Epithelial cell of esophagus (primary cell): ENCODE measurements at regions not wholly inside any gene's neighbourhood (a gene's known extent, or its start where the extent isn't known, plus 50 kb on each side); places are given as distances from the start of the nearest gene placed in this dataset.

Experiments
- DNase-seq: peaks from one replicate; pipeline ENCODE4 v3.0.0; 2010; ENCODE audit warnings: low read depth
- H3K4me3 ChIP-seq: 2 replicates; pipeline ENCODE4 v1.5.1; 2011; ENCODE audit warnings: mild to moderate bottlenecking, low read length, control low read depth
- TF ChIP-seq, protein P1 (sequence below): IDR thresholded peaks from 2 replicates; pipeline ENCODE4 v1.5.1; 2011; ENCODE audit warnings: low read depth, mild to moderate bottlenecking, low read length, control low read depth, inconsistent platforms; ENCODE audit not compliant: insufficient read depth; ENCODE audit errors: missing control alignments

DNA sequence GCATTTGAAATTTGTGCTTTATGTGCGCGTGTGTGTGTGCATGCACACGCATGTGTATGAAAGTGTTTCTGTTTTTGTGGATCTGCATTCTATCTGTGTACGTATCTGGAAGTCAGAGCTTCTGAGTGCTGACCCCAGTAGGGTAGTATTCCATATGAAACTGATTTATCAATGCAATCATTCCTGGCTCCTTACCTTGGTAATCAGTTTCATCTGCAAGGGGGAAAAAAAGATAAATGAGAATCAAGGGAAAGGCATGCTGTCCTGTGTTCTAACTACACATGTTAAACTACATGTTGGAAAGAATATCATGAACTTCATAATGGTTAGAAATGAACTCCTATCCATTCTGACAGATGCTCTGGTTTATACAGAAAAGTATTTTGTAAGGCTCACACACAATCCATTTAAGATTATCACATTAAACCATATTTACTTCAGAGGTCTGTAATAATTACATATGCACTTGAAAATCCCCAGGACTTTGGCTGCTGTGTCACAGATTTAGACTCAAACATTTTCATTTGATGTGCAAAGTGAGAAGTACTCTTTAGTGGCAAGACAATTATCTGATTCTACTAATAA lies 276.1 kb upstream of the LMO3 start:
- DNase-seq, result no peak
- H3K4me3 ChIP-seq, result no peak overlapping the region
- TF ChIP-seq, protein P1, sequence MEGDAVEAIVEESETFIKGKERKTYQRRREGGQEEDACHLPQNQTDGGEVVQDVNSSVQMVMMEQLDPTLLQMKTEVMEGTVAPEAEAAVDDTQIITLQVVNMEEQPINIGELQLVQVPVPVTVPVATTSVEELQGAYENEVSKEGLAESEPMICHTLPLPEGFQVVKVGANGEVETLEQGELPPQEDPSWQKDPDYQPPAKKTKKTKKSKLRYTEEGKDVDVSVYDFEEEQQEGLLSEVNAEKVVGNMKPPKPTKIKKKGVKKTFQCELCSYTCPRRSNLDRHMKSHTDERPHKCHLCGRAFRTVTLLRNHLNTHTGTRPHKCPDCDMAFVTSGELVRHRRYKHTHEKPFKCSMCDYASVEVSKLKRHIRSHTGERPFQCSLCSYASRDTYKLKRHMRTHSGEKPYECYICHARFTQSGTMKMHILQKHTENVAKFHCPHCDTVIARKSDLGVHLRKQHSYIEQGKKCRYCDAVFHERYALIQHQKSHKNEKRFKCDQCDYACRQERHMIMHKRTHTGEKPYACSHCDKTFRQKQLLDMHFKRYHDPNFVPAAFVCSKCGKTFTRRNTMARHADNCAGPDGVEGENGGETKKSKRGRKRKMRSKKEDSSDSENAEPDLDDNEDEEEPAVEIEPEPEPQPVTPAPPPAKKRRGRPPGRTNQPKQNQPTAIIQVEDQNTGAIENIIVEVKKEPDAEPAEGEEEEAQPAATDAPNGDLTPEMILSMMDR, result no peak

DNA sequence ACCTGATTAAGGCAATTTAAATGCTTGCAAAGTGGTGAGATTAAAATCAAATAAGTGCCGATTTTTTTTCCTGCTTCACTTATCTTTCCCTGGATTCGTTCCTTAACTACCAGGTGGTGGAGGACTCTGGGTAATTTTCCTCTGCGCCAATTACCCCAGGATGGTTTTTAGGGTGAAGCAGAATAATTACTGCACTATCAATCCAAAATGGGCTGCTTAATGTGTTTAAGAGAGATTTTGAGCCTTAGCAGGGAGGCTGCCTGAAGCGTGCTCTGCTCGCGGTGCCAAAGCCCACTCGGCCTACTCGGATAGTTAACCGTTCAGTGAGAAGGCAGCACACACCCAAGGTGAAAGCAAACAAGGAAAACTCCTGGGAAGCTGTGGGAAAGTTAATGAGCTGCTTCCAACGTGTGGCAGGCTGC lies 274.9 kb upstream of the LMO3 start:
- DNase-seq, result no peak
- no peak overlapping the region for H3K4me3 ChIP-seq
- TF ChIP-seq, protein P1, result no peak

DNA sequence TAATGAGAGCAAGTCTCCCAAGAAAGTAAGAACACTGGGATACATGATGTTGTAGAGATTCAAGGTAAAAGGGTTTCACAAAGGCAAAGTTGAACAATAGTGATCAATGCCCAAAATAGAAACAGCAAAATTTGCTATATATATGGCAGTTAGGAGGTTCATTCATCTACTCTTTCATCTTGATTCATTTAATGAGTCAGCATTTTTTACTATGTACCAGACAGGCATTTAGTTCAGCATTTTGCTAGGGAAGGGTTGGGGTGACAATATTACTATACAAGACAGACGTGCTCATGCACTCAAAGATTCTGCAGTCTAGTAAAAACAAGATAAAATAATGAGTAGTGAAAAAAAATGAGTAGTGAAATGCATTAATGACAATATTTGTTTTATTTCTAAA lies 264.9 kb upstream of the LMO3 start:
- DNase-seq, result no peak
- TF ChIP-seq, protein P1, result no peak

DNA sequence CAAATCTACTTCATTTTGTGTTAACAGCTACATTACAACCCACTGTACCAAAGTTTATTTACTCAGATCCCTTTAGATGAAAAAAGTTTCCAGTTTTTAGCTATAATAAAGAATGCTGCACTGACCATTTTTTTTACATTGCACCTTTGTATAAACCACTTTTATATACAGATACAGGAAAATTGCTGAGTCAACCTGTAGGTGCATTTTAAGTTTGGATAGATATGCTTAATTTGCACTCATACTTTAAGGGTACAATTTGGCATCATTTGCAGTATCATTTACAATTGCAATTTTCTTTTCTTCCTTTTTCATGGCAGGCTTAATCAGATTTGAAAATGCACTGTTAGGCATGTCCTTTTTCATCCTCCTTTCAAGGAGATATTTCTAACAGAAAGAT lies 257.8 kb upstream of the LMO3 start:
- no peak overlapping the region for H3K4me3 ChIP-seq
- DNase-seq, result no peak
- TF ChIP-seq, protein P1, result no peak

More for the DNA sequence above, 264.9 kb upstream of the LMO3 start:
- H3K4me3 ChIP-seq, result no peak overlapping the region

DNA sequence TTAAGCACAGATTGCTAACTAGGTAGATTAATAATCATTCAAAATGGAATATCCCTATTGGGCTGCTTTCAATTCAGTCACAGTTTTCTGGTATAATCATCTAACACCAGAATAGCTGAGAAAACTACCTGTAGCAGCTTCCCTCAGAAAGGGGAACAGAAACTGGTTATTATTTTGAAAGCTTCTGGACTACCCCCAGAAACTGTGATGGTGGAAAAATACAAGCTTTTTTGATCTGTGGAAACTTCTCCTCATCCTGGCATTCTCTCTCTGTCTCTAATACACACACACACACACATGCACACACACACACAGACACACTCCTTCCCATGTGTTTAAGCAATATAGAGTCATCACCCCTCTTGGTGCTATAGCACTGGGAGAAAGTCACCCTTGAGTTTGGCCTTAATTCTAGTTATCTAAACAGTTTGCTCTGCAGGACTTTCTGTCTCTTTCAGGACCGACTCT lies 251.5 kb upstream of the LMO3 start:
- H3K4me3 ChIP-seq, result no peak overlapping the region
- no peak for DNase-seq
- TF ChIP-seq, protein P1, result no peak

DNA sequence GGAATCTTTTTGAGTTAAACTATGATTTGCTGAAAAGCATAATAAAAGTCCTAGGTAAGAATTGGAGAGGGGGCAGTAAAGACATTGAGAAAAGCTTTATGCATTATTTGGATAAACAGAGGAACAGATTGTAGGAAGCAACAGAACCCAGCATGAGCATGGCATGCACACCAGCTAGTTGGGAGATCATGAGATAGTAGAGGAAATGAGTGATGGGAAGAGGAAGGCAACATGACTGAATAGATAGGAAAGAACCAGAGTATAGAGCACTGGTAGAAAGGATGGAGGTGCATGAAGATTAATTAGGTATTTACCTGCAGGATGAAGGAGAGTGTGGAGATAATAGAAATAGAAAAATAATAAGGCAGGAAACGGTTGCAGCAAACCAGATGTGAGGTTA lies 248.5 kb upstream of the LMO3 start:
- TF ChIP-seq, protein P1, result no peak
- no peak overlapping the region for H3K4me3 ChIP-seq
- DNase-seq, result no peak

DNA sequence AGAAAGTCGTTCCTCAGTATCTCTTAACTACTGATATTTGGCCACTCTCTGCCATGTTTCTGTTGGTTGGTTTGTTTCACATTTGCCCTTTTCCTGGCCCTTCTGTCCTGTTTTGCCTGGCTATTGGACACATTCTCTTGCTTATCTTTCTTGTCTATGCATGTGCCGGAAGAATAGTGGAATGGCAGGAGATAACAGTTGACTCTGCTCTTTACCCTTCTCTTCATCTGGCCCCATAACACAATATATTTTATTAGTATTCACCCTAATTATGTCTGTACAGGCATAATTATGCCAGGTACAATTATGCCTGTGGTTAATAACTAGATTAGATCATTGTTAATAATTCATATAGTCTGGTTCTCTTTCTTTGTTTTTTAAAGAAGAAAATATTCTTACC lies 243.5 kb upstream of the LMO3 start:
- no peak for DNase-seq
- no peak overlapping the region for H3K4me3 ChIP-seq
- TF ChIP-seq, protein P1, result no peak
